ENCODE measurements at regions not wholly inside any gene's neighbourhood (a gene's known extent, or its start where the extent isn't known, plus 50 kb on each side); places are given as distances from the start of the nearest gene placed in this dataset.

- H3K27ac Mint-ChIP-seq (ENCODE audit: unreplicated experiment) = no peak overlapping the region
- no peaks in the 10 kb centered on the region for H3K9me3 Mint-ChIP-seq (ENCODE audit: unreplicated experiment)
- H3K36me3 Mint-ChIP-seq (ENCODE audit: unreplicated experiment) = no peaks in the 10 kb centered on the region
- no peak overlapping the region for H3K4me3 Mint-ChIP-seq (ENCODE audit: unreplicated experiment)
- no peaks in the 10 kb centered on the region for H3K4me1 Mint-ChIP-seq (ENCODE audit: unreplicated experiment)
- peaks cover 6% of the 10 kb centered on the region for H3K27me3 Mint-ChIP-seq (ENCODE audit: unreplicated experiment)
- TF ChIP-seq CTCF (IDR thresholded peaks at IDR 0.05) = no peak
- DNase-seq (ENCODE audit: extremely low spot score, unreplicated experiment) = no peak
Observed at GRCh38 chr3:137163241-137163871, 205.6 kb downstream of the IL20RB start.

DNA sequence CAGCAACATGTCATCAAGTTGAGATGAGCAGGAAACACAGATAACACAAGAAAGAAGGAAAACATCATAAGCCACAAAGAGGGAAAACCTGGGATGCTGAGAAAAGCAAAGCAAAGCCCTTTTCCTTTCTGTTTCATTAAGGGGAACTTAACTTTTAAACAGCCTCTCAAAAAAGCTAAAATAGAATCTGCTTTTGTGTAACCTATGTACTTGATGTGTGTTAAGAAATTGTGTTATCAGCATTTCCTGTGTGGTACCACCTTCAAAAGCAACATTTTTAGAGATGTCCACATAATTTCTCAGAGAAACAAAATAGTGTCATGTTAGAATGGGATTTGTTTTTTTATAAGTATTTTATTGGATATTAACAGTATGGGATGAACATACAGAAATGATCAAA lies 206.2 kb downstream of the IL20RB start:
- Mint-ChIP-seq H3K36me3 (ENCODE audit: unreplicated experiment) (no peaks in the 10 kb centered on the region), H3K9me3 (ENCODE audit: unreplicated experiment) (no peaks in the 10 kb centered on the region), H3K4me1 (ENCODE audit: unreplicated experiment) (no peaks in the 10 kb centered on the region), H3K27me3 (ENCODE audit: unreplicated experiment) (peaks cover 6% of the 10 kb centered on the region), H3K27ac (ENCODE audit: unreplicated experiment) (no peak overlapping the region), H3K4me3 (ENCODE audit: unreplicated experiment) (no peak overlapping the region)
- no peak for DNase-seq (ENCODE audit: extremely low spot score, unreplicated experiment)
- no peak for TF ChIP-seq CTCF (IDR thresholded peaks at IDR 0.05)

GRCh38 chr3:137165117-137165806 lies 207.5 kb downstream of the IL20RB start:
- Mint-ChIP-seq H3K4me1 (ENCODE audit: unreplicated experiment) (no peaks in the 10 kb centered on the region), H3K9me3 (ENCODE audit: unreplicated experiment) (peaks cover 3% of the 10 kb centered on the region), H3K27ac (ENCODE audit: unreplicated experiment) (no peak overlapping the region), H3K4me3 (ENCODE audit: unreplicated experiment) (no peak overlapping the region), H3K36me3 (ENCODE audit: unreplicated experiment) (no peaks in the 10 kb centered on the region), H3K27me3 (ENCODE audit: unreplicated experiment) (peaks cover 6% of the 10 kb centered on the region)
- DNase-seq (ENCODE audit: extremely low spot score, unreplicated experiment) = no peak
- no peak for TF ChIP-seq CTCF (IDR thresholded peaks at IDR 0.05)

DNA sequence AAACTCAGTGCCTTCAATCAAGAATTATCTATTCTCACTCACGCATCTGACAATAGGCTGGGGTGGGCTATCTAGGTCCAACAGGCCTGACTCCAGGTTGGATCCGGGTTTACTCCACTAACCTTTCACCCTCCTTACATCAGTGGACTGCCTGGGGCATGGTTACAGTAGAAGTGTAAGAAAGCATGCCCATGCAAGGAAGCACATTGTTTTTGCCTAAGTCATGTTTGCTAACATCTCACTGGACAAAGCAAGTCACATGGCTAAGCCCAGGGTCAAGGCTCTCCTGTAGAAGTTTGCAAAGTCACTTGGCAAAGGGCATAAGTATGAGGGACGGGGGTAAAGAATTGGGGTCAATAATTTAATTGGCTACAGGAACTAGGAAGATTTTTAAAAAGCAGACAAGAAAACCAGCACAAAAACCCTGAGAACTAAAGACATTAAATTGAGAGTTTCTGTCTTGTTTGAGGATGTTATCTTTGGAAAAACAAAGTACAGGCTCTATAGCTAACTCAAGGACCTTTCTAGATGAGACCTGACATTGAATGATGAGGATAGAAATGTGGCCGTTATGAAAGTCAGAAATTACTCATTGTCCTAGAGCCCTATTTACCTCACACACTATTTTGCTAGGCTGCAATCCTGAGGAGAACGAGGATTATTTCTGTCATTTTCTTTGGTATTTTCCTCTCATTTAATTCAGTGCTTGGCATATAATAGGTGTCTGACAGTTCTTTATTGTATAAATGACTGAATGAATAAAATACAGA lies 214.2 kb downstream of the IL20RB start:
- peaks cover 5% of the 10 kb centered on the region for H3K9me3 Mint-ChIP-seq (ENCODE audit: unreplicated experiment)
- DNase-seq (ENCODE audit: extremely low spot score, unreplicated experiment) = no peak
- no peak for TF ChIP-seq CTCF (IDR thresholded peaks at IDR 0.05)
- H3K4me3 Mint-ChIP-seq (ENCODE audit: unreplicated experiment) = no peak overlapping the region
- no peak overlapping the region for H3K27ac Mint-ChIP-seq (ENCODE audit: unreplicated experiment)
- H3K27me3 Mint-ChIP-seq (ENCODE audit: unreplicated experiment) = no peaks in the 10 kb centered on the region
- no peaks in the 10 kb centered on the region for H3K36me3 Mint-ChIP-seq (ENCODE audit: unreplicated experiment)
- H3K4me1 Mint-ChIP-seq (ENCODE audit: unreplicated experiment) = no peaks in the 10 kb centered on the region

DNA sequence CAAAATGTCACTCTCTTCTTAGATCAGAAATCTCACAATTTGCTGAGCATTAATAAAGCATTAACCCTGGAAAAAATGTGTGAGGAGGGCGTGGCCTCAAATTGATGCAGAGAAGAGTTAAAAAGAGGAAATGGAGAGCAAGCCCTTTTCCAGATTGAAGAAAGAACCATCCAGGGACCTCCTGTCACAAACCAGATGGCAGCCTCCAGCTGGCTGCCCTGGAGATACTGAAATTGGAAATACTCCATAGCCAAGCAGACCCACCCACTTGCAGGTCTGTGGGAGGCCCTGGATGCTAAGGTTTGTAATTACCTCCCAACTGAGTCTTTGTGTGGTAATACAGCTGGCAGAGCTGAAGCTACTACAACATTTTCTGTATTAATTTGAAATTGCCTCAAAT lies 214.9 kb downstream of the IL20RB start:
- Mint-ChIP-seq H3K36me3 (ENCODE audit: unreplicated experiment) (no peaks in the 10 kb centered on the region), H3K27ac (ENCODE audit: unreplicated experiment) (no peak overlapping the region), H3K9me3 (ENCODE audit: unreplicated experiment) (peaks cover 5% of the 10 kb centered on the region), H3K4me3 (ENCODE audit: unreplicated experiment) (no peak overlapping the region), H3K27me3 (ENCODE audit: unreplicated experiment) (no peaks in the 10 kb centered on the region), H3K4me1 (ENCODE audit: unreplicated experiment) (no peaks in the 10 kb centered on the region)
- DNase-seq (ENCODE audit: extremely low spot score, unreplicated experiment) = no peak
- TF ChIP-seq CTCF (IDR thresholded peaks at IDR 0.05) = no peak
